ENCODE measurements at regions not wholly inside any gene's neighbourhood (a gene's known extent, or its start where the extent isn't known, plus 50 kb on each side); places are given as distances from the start of the nearest gene placed in this dataset.
"Not testable (repeated sequence)": the region's sequence is repeated elsewhere in the genome, so short reads cannot be mapped to it uniquely, and the experiment has no call there.

DNA sequence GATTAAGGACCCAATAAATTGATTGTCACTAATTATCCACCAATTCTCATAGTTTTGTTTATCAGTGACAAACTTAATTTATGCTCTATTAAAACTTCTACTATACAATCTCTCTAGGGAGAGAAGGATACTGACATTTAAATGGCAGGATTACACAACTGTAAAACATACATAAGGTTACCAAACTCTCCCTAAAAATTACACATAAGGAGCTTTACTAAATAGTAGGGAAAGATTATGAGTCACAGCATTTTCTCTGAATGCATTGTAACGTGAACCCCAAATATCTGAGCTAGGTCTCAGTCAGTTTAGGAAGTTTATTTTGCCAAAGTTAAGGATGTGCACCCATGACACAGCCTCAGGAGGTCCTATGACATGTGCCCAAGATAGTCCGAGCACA, 2140.6 kb downstream of the NCAM2 start:
- no peak for DNase-seq

DNA sequence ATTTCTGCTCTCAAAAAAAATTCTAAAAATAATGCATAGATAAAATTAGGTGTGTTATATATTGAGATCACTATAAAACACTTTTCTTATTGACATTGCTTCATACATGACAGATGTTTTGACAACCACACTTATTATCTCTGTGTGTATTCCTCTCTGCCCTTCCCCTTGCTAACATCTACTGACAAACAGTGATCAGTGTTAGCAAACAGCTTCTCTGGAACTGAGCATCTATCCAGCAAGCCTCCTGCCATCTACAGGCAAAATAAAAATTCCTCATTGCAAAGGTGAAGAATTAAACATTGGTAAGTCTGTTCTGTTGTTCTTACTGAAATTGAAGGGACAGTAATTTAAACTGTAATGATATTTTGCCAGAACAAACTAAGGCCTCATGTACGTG, 2153.9 kb downstream of the NCAM2 start:
- no peak for DNase-seq

DNA sequence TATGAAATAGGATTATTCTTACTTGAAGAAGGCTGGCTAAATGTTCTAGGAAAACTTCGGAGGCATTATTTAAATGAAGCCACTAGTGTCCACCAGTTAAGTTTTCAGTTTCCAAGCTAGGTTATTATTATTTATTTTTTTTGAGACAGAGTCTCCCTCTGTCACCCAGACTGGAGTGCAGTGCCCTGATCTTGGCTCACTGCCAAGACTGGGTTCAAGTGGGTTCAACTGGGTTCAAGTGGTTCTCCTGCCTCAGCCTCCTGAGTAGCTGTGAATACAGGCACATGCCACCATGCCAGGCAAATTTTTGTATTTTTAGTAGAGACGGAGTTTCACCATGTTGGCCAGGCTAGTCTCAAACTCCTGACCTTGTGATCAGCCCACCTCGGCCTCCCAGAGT, 2155.6 kb downstream of the NCAM2 start:
- DNase-seq = not testable (repeated sequence)

DNA sequence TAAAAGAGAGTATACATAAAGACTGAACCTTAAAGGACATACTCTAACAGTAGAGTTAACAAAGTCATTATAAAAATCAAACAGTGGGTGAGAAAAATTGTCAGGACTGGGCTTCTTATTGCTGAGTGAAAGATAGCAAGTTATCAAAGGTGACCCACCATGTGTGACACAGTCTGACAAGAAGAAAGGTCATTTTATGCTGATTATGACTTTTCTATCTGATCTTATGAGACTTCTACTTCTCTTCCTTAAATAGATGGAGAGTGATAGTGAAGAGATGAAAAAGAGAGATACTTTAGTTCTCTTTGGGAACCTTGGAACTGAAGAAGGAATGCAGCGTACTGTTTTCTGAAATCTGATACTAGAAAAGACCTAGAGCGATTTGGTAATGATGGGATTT, 2157.1 kb downstream of the NCAM2 start:
- DNase-seq = no peak

DNA sequence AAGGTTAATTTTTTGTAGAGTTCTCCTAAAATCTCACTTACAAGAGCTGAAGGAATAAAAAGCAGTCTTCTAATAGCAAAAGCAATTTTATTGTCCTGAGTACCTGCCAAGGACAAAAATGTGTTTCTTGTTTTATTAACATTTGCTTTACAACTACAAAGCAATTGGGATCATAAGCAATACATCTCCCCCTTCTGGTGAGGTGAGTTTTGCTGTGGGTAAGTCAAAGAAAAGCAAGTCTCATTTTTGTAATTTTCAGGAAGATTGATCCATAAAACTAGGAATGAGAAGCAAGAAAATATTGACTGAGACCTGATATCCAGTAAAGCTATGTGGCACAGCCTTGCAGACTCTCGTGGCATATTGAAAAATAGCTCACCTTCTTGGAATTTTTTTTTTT, 2162.7 kb downstream of the NCAM2 start:
- no peak for DNase-seq

DNA sequence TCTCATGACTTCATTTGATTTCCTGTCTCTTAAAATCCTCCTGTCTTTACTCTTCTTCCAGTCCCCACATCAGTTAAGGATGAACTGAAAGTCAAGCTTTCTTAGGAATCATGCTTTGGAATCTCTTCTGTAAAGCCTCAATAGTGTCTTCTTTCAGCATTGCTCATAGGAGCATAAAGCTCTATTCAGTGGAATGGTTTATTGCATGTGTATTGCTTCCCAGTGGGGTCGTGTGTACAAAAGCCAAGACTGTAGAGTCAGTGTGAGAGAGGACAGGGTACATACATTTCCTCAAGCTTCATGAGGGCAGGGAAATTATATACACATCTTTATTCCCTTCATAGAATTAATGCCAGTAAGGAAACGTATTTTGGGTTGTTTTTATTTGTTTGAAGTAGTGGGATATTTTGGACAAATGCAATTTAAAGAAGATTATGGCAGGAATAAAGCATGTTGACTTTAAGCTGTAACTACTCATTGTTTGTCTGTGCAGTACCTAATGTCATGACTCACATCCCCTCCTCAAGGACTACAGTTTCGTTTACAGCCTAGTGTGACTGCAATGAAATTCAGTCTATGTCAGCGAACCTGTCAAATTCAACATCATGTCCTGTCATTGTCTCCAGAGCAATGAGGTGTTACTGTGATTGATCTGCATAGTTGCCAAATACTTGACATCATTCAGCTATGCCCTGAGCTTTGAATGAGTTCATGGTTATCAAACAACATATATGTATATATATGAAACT, 2164.2 kb downstream of the NCAM2 start:
- no peak for DNase-seq
